Activated B cell treated with CpG ODN at 0.5 μM for 24 hours (primary cell): ENCODE measurements at regions not wholly inside any gene's neighbourhood (a gene's known extent, or its start where the extent isn't known, plus 50 kb on each side); places are given as distances from the start of the nearest gene placed in this dataset.

Experiments
- ATAC-seq: fragments of 200-7000 bp; cut with Tn5 transposase; one replicate; pipeline ENCODE4 v1.10.0; 2021; ENCODE audit warnings: low read depth, mild to moderate bottlenecking, moderate library complexity
- CTCF ChIA-PET: fragments of 350-600 bp; sonication (Branson Sonifier 250); formaldehyde crosslinking; loops from one replicate; lab custom pipeline; 2021; ENCODE audit warnings: antibody characterized with exemption; lab: Charles Lee
- POLR2A ChIA-PET: fragments of 350-600 bp; sonication (Branson Sonifier 250); formaldehyde crosslinking; loops from one replicate; lab custom pipeline; 2021; ENCODE audit warnings: antibody characterized with exemption; lab: Charles Lee
- DNase-seq: peaks from one replicate; pipeline ENCODE4 v3.0.0; 2022
- H3K27ac Mint-ChIP-seq: one replicate; pipeline ENCODE4 v1.8.0; 2020; ENCODE audit warnings: mixed read lengths
- H3K27me3 Mint-ChIP-seq: one replicate; pipeline ENCODE4 v1.8.0; 2021; ENCODE audit warnings: mixed read lengths
- H3K36me3 Mint-ChIP-seq: one replicate; pipeline ENCODE4 v1.8.0; 2021; ENCODE audit warnings: low read depth, mixed read lengths
- H3K4me1 Mint-ChIP-seq: one replicate; pipeline ENCODE4 v1.8.0; 2021; ENCODE audit warnings: mixed read lengths
- H3K4me3 Mint-ChIP-seq: one replicate; pipeline ENCODE4 v1.8.0; 2020; ENCODE audit warnings: mild to moderate bottlenecking, mixed read lengths
- H3K9me3 Mint-ChIP-seq: one replicate; pipeline ENCODE4 v1.8.0; 2020; ENCODE audit warnings: mixed read lengths
- CTCF ChIP-seq: fragments of 200-600 bp; IDR thresholded peaks from one replicate; pipeline ENCODE4 v1.8.0; 2022; ENCODE audit warnings: antibody characterized with exemption, mild to moderate bottlenecking
- intact Hi-C: fragments of 100-400 bp; cut with micrococcal nuclease; formaldehyde crosslinking; loops from one replicate; pipeline ENCODE4 v1.15.1; 2024

DNA sequence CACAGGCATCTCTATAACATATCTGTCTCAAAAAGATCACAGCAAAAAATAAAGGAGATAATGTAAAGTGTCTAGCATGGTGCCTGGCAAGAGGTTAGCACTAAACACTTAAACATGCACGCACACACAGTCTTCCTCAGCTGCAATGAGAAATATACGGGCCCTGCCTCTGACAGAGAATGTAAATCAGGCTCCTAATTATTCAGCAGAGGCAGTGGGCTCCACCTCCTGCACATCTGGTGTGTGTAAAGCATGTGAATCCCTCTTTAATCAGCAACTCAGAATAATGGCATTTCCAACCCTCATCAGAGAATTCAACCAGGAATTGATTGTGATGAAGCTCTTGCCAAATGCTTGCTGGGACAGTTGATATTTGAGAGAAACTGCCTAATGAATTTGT is 85.6 kb upstream of the KCNA3 start:
- intact Hi-C loops = no loop called here
- POLR2A ChIA-PET = no interaction called here
- no peaks in the 10 kb centered on the region for H3K4me1 Mint-ChIP-seq
- TF ChIP-seq CTCF = no peak
- no peaks in the 10 kb centered on the region for H3K36me3 Mint-ChIP-seq
- H3K4me3 Mint-ChIP-seq = no peak overlapping the region
- no peak for ATAC-seq
- CTCF ChIA-PET = interaction anchor here (1.9 kb wide), 1 partner anchor 141 kb away, joined by 5 read pairs; no protein-coding TSS in a partner anchor
- H3K27me3 Mint-ChIP-seq = peaks cover 18% of the 10 kb centered on the region
- H3K9me3 Mint-ChIP-seq = no peaks in the 10 kb centered on the region
- DNase-seq = no peak
- no peak overlapping the region for H3K27ac Mint-ChIP-seq

- Mint-ChIP-seq H3K9me3 (no peaks in the 10 kb centered on the region), H3K4me1 (no peaks in the 10 kb centered on the region), H3K36me3 (no peaks in the 10 kb centered on the region), H3K27me3 (peaks cover 27% of the 10 kb centered on the region), H3K27ac (no peak overlapping the region), H3K4me3 (no peak overlapping the region)
- ATAC-seq (no peak), DNase-seq (no peak)
- CTCF ChIA-PET = interaction anchor here (1.5 to 1.6 kb wide), 2 partner anchors 10 kb away, joined by 3 to 6 read pairs; no protein-coding TSS in a partner anchor
- POLR2A ChIA-PET = no interaction called here
- intact Hi-C loops = no loop called here
- no peak for TF ChIP-seq CTCF
Measured at GRCh38 chr1:110756506-110756905, 81.8 kb upstream of the KCNA3 start.

DNA sequence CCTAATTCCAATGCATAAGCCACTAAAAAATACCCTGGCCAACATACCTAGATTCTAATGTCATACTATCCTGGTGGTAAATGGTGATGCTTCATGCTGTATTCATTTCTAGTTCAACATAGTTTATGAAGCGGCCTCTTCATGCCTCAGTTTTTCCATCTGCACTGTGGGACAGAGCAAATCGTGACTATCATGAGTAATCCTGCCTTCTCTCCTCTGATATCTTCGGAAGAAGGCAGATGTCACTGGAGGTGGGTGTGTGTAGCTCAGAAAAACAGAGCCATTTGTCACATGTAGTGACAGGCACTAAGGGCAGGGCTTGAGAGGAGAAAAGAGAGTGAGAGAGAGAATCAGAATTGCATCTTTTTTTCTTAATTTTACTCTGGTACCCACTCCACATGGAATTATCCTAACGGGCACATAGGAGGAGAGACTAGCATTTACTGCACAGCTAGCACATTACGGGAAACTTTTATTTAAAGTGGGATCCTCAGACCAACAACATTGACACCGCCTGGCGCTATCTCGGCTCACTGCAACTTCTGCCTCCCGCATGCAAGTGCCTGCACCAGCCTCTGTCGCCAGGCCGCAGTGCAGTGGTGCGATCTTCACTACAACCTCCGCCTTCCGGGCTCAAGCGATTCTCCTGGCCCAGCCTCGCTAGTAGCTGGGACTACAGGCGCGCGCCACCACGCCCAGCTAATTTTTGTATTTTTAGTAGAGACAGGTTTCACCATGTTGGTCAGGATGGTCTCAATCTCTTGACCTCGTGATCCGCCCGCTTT is 78.4 kb upstream of the KCNA3 start:
- peaks cover 35% of the 10 kb centered on the region for H3K27me3 Mint-ChIP-seq
- CTCF ChIA-PET = no interaction called here
- POLR2A ChIA-PET = no interaction called here
- ATAC-seq = no peak
- no peak for TF ChIP-seq CTCF
- DNase-seq = no peak
- no peak overlapping the region for H3K27ac Mint-ChIP-seq
- H3K9me3 Mint-ChIP-seq = no peaks in the 10 kb centered on the region
- intact Hi-C loops = no loop called here
- no peaks in the 10 kb centered on the region for H3K4me1 Mint-ChIP-seq
- no peak overlapping the region for H3K4me3 Mint-ChIP-seq
- H3K36me3 Mint-ChIP-seq = no peaks in the 10 kb centered on the region

DNA sequence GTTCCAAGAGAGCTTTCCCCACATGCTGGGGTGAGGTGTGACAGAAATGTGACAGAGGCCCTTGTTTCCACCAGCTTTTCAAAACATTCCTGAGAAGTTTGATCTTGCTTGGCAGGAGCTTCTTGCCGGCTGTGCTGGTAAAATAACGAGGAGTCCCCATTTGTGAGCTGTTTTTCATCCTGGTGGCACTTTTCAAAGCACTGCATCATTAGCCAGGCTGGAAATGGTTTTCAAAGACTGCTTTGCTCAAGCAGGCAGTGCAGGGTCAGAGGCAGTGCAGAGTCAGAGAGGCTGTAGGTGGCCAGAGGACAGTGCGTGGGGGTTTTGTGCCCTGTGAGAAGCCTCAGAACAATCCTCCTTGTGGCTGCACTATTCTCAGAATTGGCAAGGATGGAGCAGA is 75.8 kb upstream of the KCNA3 start:
- H3K4me1 Mint-ChIP-seq = no peaks in the 10 kb centered on the region
- no peaks in the 10 kb centered on the region for H3K36me3 Mint-ChIP-seq
- intact Hi-C loops = no loop called here
- H3K27me3 Mint-ChIP-seq = peaks cover 33% of the 10 kb centered on the region
- no peak overlapping the region for H3K27ac Mint-ChIP-seq
- ChIA-PET POLR2A (no interaction called here), CTCF (interaction anchor here (1.4 kb wide), 1 partner anchor 15 kb away, joined by 5 read pairs; no protein-coding TSS in a partner anchor)
- DNase-seq (no peak), ATAC-seq (no peak)
- no peaks in the 10 kb centered on the region for H3K9me3 Mint-ChIP-seq
- no peak for TF ChIP-seq CTCF
- no peak overlapping the region for H3K4me3 Mint-ChIP-seq

- ATAC-seq (no peak), DNase-seq (no peak)
- no peaks in the 10 kb centered on the region for H3K4me1 Mint-ChIP-seq
- H3K4me3 Mint-ChIP-seq = no peak overlapping the region
- peaks cover 37% of the 10 kb centered on the region for H3K27me3 Mint-ChIP-seq
- no peak overlapping the region for H3K27ac Mint-ChIP-seq
- intact Hi-C loops = no loop called here
- POLR2A ChIA-PET = no interaction called here
- no peaks in the 10 kb centered on the region for H3K9me3 Mint-ChIP-seq
- TF ChIP-seq CTCF = no peak
- H3K36me3 Mint-ChIP-seq = no peaks in the 10 kb centered on the region
- CTCF ChIA-PET = interaction anchor here (1.4 kb wide), 1 partner anchor 16 kb away, joined by 5 read pairs; no protein-coding TSS in a partner anchor
Measured at GRCh38 chr1:110749960-110750359, 75.2 kb upstream of the KCNA3 start.
